Common myeloid progenitor, CD34-positive (primary cell): ENCODE measurements at regions not wholly inside any gene's neighbourhood (a gene's known extent, or its start where the extent isn't known, plus 50 kb on each side); places are given as distances from the start of the nearest gene placed in this dataset.

Experiments used
- CTCF ChIA-PET: fragments of 350-600 bp; sonication (Branson Sonifier 250); formaldehyde crosslinking; loops from one replicate; lab custom pipeline; 2021; ENCODE audit warnings: antibody characterized with exemption; lab: Charles Lee
- POLR2A ChIA-PET: fragments of 350-600 bp; sonication (Branson Sonifier 250); formaldehyde crosslinking; loops from one replicate; lab custom pipeline; 2021; ENCODE audit warnings: antibody characterized with exemption; lab: Charles Lee
- DNase-seq, 3 donors: peaks; one replicate each; pipeline versions ENCODE4 v3.0.0 to v3.0.0-alpha.2; 2013
- H3K27ac ChIP-seq, 2 experiments: 1 replicate in 1 of 2; 2 replicates in 1 of 2; pipeline ENCODE4 v1.7.0; 2013; ENCODE audit warnings: inconsistent platforms in 2 of 2, low read length in 2 of 2, mild to moderate bottlenecking in 2 of 2, low read depth in 1 of 2, moderate library complexity in 1 of 2; ENCODE audit not compliant: severe bottlenecking in 2 of 2, insufficient read depth in 1 of 2, poor library complexity in 1 of 2
- H3K27me3 ChIP-seq, 5 experiments: replicated peaks in 2 of 5; 1 replicate in 3 of 5; 2 replicates in 2 of 5; pipeline versions ENCODE4 v1.6.1 to v1.7.0; 2013; ENCODE audit warnings: low read length in 4 of 5, mild to moderate bottlenecking in 2 of 5, moderate library complexity in 2 of 5, inconsistent platforms in 1 of 5; ENCODE audit not compliant: insufficient read depth in 5 of 5, control insufficient read depth in 4 of 5
- H3K36me3 ChIP-seq, 4 experiments: 1 replicate in 2 of 4; 2 replicates in 2 of 4; pipeline versions ENCODE4 v1.6.1 to v1.7.0; 2013; ENCODE audit warnings: low read length in 3 of 4, control low read depth in 1 of 4, mild to moderate bottlenecking in 1 of 4; ENCODE audit not compliant: control insufficient read depth in 4 of 4, insufficient read depth in 4 of 4
- H3K4me1 ChIP-seq, 4 experiments: 1 replicate in 3 of 4; 2 replicates in 1 of 4; pipeline versions ENCODE4 v1.6.1 to v1.7.1; 2013; ENCODE audit warnings: low read length in 3 of 4, mild to moderate bottlenecking in 3 of 4, control low read depth in 1 of 4, inconsistent platforms in 1 of 4, moderate library complexity in 1 of 4; ENCODE audit not compliant: control insufficient read depth in 4 of 4, insufficient read depth in 4 of 4; ENCODE audit errors: control extremely low read depth in 1 of 4
- H3K4me3 ChIP-seq, 7 experiments: 1 replicate in 4 of 7; 2 replicates in 3 of 7; pipeline versions ENCODE4 v1.5.1 to v1.7.0; 2013; ENCODE audit warnings: mild to moderate bottlenecking in 7 of 7, low read length in 6 of 7, moderate library complexity in 6 of 7, inconsistent platforms in 2 of 7, low read depth in 2 of 7, control low read depth in 1 of 7; ENCODE audit not compliant: insufficient read depth in 4 of 7, control insufficient read depth in 1 of 7; ENCODE audit errors: extremely low read depth in 1 of 7
- H3K9me3 ChIP-seq, 5 experiments: 1 replicate in 4 of 5; 2 replicates in 1 of 5; pipeline versions ENCODE4 v1.6.1 to v1.7.1; 2013; ENCODE audit warnings: low read length in 4 of 5, mild to moderate bottlenecking in 2 of 5, inconsistent platforms in 1 of 5, low read depth in 1 of 5, moderate library complexity in 1 of 5; ENCODE audit not compliant: control insufficient read depth in 4 of 5, insufficient read depth in 2 of 5; ENCODE audit errors: control extremely low read depth in 1 of 5
- WGBS: methylation state at CpG from one replicate; pipeline ENCODE4 v1.1.5; 2013; ENCODE audit not compliant: insufficient coverage; 5-methylcytosine and 5-hydroxymethylcytosine counted together

GRCh38 chr15:62404194-62404985 lies 239.3 kb upstream of the C2CD4B start:
- WGBS = 92% methylated on average over 3 of the region's 7 CpGs
- no peak overlapping the region for H3K27ac ChIP-seq
- no peak overlapping the region for H3K4me3 ChIP-seq
- DNase-seq = no peak
- ChIA-PET CTCF (no interaction called here), POLR2A (no interaction called here)
- H3K36me3 ChIP-seq = no peaks in the 10 kb centered on the region
- H3K9me3 ChIP-seq = peaks cover 0 to 8% (median 3%) of the 10 kb centered on the region in 5 experiments
- H3K27me3 ChIP-seq = peaks cover 0 to 4% (median 0%) of the 10 kb centered on the region in 5 experiments
- H3K4me1 ChIP-seq = no peaks in the 10 kb centered on the region

GRCh38 chr15:62406305-62406891 lies 241.3 kb upstream of the C2CD4B start:
- no peak overlapping the region for H3K4me3 ChIP-seq
- H3K9me3 ChIP-seq = no peaks in the 10 kb centered on the region
- POLR2A ChIA-PET = no interaction called here
- CTCF ChIA-PET = no interaction called here
- no peaks in the 10 kb centered on the region for H3K36me3 ChIP-seq
- no CpG with 5 or more reads among the region's 1 CpG for WGBS
- H3K27me3 ChIP-seq = peaks cover 0 to 4% (median 0%) of the 10 kb centered on the region in 5 experiments
- no peak overlapping the region for H3K27ac ChIP-seq
- H3K4me1 ChIP-seq = no peaks in the 10 kb centered on the region
- DNase-seq = no peak

GRCh38 chr15:62407216-62407615 lies 242.1 kb upstream of the C2CD4B start:
- WGBS = 100% methylated on average over 4 of the region's 4 CpGs
- ChIA-PET CTCF (no interaction called here), POLR2A (no interaction called here)
- Histone ChIP-seq H3K27ac (no peak overlapping the region), H3K9me3 (no peaks in the 10 kb centered on the region), H3K36me3 (no peaks in the 10 kb centered on the region), H3K4me1 (no peaks in the 10 kb centered on the region), H3K4me3 (no peak overlapping the region), H3K27me3 (peaks cover 0 to 4% (median 0%) of the 10 kb centered on the region in 5 experiments)
- no peak for DNase-seq

GRCh38 chr15:62407962-62408361 lies 242.9 kb upstream of the C2CD4B start:
- WGBS = 100% methylated on average over 1 of the region's 4 CpGs

GRCh38 chr15:62409466-62409865 lies 244.4 kb upstream of the C2CD4B start:
- Histone ChIP-seq H3K4me3 (no peak overlapping the region), H3K27ac (no peak overlapping the region), H3K9me3 (no peaks in the 10 kb centered on the region), H3K27me3 (peaks cover 0 to 4% (median 0%) of the 10 kb centered on the region in 5 experiments), H3K4me1 (no peaks in the 10 kb centered on the region), H3K36me3 (no peaks in the 10 kb centered on the region)
- no peak for DNase-seq
- POLR2A ChIA-PET = no interaction called here
- CTCF ChIA-PET = interaction anchor here (1.7 kb wide), 1 partner anchor 9 kb away, joined by 4 read pairs; no protein-coding TSS in a partner anchor

More at GRCh38 chr15:62407962-62408361, 242.9 kb upstream of the C2CD4B start:
- H3K36me3 ChIP-seq = no peaks in the 10 kb centered on the region
- H3K27me3 ChIP-seq = peaks cover 0 to 4% (median 0%) of the 10 kb centered on the region in 5 experiments
- no peak overlapping the region for H3K27ac ChIP-seq
- H3K4me3 ChIP-seq = no peak overlapping the region
- DNase-seq = no peak
- H3K4me1 ChIP-seq = no peaks in the 10 kb centered on the region
- no peaks in the 10 kb centered on the region for H3K9me3 ChIP-seq
- CTCF ChIA-PET = interaction anchor here (1.7 kb wide), 1 partner anchor 10 kb away, joined by 4 read pairs; no protein-coding TSS in a partner anchor
- POLR2A ChIA-PET = no interaction called here

GRCh38 chr15:62412686-62413085 lies 247.6 kb upstream of the C2CD4B start:
- CTCF ChIA-PET = no interaction called here
- no peaks in the 10 kb centered on the region for H3K27me3 ChIP-seq
- H3K4me1 ChIP-seq = no peaks in the 10 kb centered on the region
- H3K4me3 ChIP-seq = no peak overlapping the region
- no peaks in the 10 kb centered on the region for H3K36me3 ChIP-seq
- no peak overlapping the region for H3K27ac ChIP-seq
- no peak for DNase-seq
- no peaks in the 10 kb centered on the region for H3K9me3 ChIP-seq
- WGBS = 75% methylated on average over 5 of the region's 5 CpGs
- POLR2A ChIA-PET = no interaction called here

GRCh38 chr15:62413153-62413552 lies 248.1 kb upstream of the C2CD4B start:
- ChIA-PET POLR2A (no interaction called here), CTCF (no interaction called here)
- Histone ChIP-seq H3K4me3 (no peak overlapping the region), H3K4me1 (no peaks in the 10 kb centered on the region), H3K9me3 (no peaks in the 10 kb centered on the region), H3K36me3 (no peaks in the 10 kb centered on the region), H3K27me3 (no peaks in the 10 kb centered on the region), H3K27ac (no peak overlapping the region)
- DNase-seq = no peak
- 100% methylated on average over 5 of the region's 5 CpGs for WGBS
